Mesothelial cell of epicardium (in vitro differentiated cells): ENCODE measurements at regions not wholly inside any gene's neighbourhood (a gene's known extent, or its start where the extent isn't known, plus 50 kb on each side); places are given as distances from the start of the nearest gene placed in this dataset.

ENCODE experiments used
- DNase-seq, 2 experiments: peaks; one replicate each; pipeline ENCODE4 v3.0.0; 2021; ENCODE audit warnings: low spot score in 2 of 2; ENCODE audit not compliant: unreplicated experiment in 2 of 2
- H3K27ac Mint-ChIP-seq: 2 replicates; pipeline ENCODE4 v1.8.0; 2021; ENCODE audit warnings: mixed read lengths
- H3K27me3 Mint-ChIP-seq: 2 replicates; pipeline ENCODE4 v1.8.0; 2021; ENCODE audit warnings: low read depth, mixed read lengths
- H3K36me3 Mint-ChIP-seq: 2 replicates; pipeline ENCODE4 v1.8.0; 2021; ENCODE audit warnings: mixed read lengths
- H3K4me1 Mint-ChIP-seq: 2 replicates; pipeline ENCODE4 v1.8.0; 2021; ENCODE audit warnings: mixed read lengths
- H3K4me3 Mint-ChIP-seq: 2 replicates; pipeline ENCODE4 v1.8.0; 2021; ENCODE audit warnings: mild to moderate bottlenecking, moderate library complexity, mixed read lengths
- H3K9me3 Mint-ChIP-seq: 2 replicates; pipeline ENCODE4 v1.8.0; 2021; ENCODE audit warnings: mixed read lengths
- TF ChIP-seq, protein P1 (sequence below): fragments of 200-600 bp; sonication (generic); IDR thresholded peaks from one replicate; pipeline ENCODE4 v1.5.0; 2021; ENCODE audit warnings: antibody characterized with exemption; ENCODE audit not compliant: unreplicated experiment

DNA sequence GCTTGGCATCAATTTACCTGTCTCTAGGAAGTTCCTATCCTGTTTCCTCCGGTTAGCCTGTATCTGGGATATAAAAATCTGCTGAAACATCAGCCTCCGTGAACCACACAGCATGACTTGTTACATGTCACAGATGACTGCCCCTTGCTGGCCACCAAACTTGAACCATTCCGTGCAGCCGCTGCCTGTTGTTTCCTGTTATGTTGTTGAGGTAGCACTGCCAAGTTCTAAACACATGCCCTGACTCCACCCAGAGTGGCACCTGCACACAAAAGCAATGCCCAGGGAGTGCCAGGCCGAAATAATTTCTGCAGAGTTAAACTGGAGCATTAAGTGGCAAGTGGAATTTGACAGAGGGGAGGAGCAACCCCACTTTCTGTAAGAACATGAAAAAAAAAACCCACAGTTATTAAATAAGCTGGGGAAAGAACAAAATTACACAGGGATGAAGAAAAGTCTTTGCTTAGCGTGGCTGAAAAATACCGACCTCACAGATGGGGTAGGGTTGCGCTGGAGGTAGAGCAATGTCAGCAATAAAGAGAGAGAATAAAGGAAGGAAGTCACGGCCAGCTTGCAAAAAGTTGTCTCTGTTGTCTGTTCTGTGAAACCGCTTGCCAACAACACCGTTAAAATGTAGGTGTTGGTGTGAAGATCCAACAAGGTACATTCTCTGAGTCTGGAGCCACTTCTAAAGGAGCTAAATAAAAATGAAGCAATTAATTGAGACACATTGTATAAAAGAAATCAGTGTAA, 174.6 kb upstream of the CDH13 start:
- Mint-ChIP-seq H3K27me3 (peaks cover 65% of the 10 kb centered on the region), H3K4me3 (no peak overlapping the region), H3K36me3 (no peaks in the 10 kb centered on the region), H3K27ac (no peak overlapping the region), H3K9me3 (no peaks in the 10 kb centered on the region), H3K4me1 (no peaks in the 10 kb centered on the region)
- TF ChIP-seq, protein P1, sequence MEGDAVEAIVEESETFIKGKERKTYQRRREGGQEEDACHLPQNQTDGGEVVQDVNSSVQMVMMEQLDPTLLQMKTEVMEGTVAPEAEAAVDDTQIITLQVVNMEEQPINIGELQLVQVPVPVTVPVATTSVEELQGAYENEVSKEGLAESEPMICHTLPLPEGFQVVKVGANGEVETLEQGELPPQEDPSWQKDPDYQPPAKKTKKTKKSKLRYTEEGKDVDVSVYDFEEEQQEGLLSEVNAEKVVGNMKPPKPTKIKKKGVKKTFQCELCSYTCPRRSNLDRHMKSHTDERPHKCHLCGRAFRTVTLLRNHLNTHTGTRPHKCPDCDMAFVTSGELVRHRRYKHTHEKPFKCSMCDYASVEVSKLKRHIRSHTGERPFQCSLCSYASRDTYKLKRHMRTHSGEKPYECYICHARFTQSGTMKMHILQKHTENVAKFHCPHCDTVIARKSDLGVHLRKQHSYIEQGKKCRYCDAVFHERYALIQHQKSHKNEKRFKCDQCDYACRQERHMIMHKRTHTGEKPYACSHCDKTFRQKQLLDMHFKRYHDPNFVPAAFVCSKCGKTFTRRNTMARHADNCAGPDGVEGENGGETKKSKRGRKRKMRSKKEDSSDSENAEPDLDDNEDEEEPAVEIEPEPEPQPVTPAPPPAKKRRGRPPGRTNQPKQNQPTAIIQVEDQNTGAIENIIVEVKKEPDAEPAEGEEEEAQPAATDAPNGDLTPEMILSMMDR, result no peak
- DNase-seq, result no peak

DNA sequence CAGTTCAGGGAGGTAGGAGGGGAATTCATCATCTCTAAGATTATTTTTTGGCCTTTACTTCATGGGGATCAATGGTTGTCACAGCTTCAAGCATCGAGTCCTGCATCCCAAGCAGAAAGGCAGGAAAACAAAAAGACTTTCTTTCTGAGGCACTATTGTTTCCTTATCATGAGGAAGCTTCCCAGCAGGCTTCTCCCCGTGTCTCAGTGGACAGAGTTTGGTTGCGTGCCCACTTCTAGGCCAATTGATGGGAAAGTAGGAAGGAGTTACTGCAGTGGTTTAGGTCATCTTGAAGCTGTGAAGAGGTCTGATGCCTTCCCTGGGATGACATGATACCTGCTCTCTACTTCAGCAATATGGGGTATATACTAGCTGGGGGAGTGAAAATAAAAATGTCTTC, 175.3 kb upstream of the CDH13 start:
- Mint-ChIP-seq H3K27me3 (peaks cover 61% of the 10 kb centered on the region), H3K4me1 (no peaks in the 10 kb centered on the region), H3K9me3 (no peaks in the 10 kb centered on the region), H3K27ac (no peak overlapping the region), H3K36me3 (no peaks in the 10 kb centered on the region), H3K4me3 (no peak overlapping the region)
- no peak for DNase-seq
- TF ChIP-seq, protein P1, result no peak

DNA sequence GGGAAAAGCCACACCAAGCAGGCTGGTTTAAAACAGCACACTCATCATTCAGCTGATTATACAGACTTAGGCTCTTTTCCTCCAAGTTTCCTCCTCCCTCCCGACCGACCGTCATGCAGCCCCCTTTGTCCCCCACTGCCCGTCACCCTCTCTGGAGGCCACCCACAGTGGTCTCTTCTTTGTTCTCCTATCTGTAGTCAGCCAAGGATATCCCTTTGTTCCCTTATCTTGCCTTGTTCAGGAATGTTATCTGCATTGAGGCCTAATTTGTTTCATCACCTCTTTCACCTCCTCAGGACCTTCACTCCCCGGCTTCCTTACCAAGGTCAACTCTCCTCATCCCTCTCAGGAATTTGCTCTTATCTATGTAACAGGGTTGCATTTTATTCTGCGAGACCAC, 186.4 kb upstream of the CDH13 start:
- TF ChIP-seq, protein P1, result no peak
- H3K9me3 Mint-ChIP-seq, result no peaks in the 10 kb centered on the region
- peaks cover 50% of the 10 kb centered on the region for H3K27me3 Mint-ChIP-seq
- H3K4me3 Mint-ChIP-seq, result no peak overlapping the region
- H3K27ac Mint-ChIP-seq, result no peak overlapping the region
- no peak for DNase-seq
- H3K4me1 Mint-ChIP-seq, result peaks cover 4% of the 10 kb centered on the region
- H3K36me3 Mint-ChIP-seq, result no peaks in the 10 kb centered on the region

DNA sequence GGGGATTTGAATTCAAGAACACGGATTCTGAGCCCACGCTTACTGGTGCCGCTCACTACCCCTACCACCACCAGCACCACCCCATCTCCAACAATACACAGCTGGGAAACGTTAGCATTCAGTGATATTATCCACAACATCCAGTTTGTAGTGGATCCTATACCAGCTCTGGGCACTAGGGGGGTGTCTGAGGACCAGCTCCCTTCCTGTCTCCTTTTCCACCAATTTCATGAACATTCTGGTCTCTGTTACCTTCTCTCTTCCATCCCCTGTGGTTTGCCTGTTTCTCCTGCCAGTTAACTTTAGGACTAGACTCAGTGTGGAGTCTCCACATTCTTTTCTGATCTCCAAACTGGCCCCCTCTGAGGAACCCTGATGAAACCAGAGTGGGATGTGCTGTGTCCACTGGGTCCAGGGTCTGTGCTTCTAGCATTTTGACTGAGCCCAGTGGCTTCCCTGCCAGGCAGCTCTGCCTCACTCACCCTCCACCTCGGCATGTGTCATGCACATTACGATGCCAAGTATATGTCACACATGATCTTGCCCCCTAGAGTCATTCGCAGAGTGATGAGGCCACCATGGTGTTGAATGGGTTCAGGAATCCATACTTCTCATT, 187.0 kb upstream of the CDH13 start:
- Mint-ChIP-seq H3K27me3 (peaks cover 52% of the 10 kb centered on the region), H3K9me3 (no peaks in the 10 kb centered on the region), H3K36me3 (no peaks in the 10 kb centered on the region), H3K4me1 (peaks cover 4% of the 10 kb centered on the region), H3K4me3 (no peak overlapping the region), H3K27ac (no peak overlapping the region)
- DNase-seq, result no peak
- TF ChIP-seq, protein P1, result no peak

DNA sequence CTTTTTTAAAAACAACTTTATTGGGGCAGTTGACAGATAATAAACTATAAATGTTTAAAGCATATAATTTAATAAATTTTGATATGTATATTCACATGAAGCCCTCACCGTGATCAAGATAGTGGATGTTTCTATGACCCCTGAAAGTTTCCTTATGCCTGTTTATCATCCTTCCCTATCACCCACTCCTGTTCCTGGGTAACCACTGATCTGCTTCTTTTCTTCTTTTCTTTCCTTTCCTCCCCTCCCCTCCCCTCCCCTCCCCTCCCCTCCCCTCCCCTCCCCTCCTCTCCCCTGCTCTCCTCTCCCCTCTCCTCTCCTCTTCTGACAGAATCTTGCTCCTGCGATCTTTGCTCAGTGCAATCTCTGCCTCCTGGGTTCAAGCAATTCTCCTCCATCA, 193.7 kb upstream of the CDH13 start:
- Mint-ChIP-seq H3K36me3 (no peaks in the 10 kb centered on the region), H3K27me3 (peaks cover 60% of the 10 kb centered on the region), H3K27ac (no peak overlapping the region), H3K4me3 (no peak overlapping the region), H3K4me1 (no peaks in the 10 kb centered on the region), H3K9me3 (no peaks in the 10 kb centered on the region)
- no peak for DNase-seq
- TF ChIP-seq, protein P1, result no peak
